GM12865 (cell line): ENCODE measurements at regions not wholly inside any gene's neighbourhood (a gene's known extent, or its start where the extent isn't known, plus 50 kb on each side); places are given as distances from the start of the nearest gene placed in this dataset.

ENCODE experiments used
- DNase-seq: peaks from one replicate; pipeline ENCODE4 v3.0.0; 2010; ENCODE audit warnings: low read depth
- H3K4me3 ChIP-seq: 2 replicates; pipeline ENCODE4 v1.5.1; 2011; ENCODE audit warnings: mild to moderate bottlenecking, low read depth, low read length, control low read depth
- TF ChIP-seq, protein P1 (sequence below): IDR thresholded peaks from 2 replicates; pipeline ENCODE4 v1.5.1; 2011; ENCODE audit warnings: low read length, control low read depth, low read depth, inconsistent platforms; ENCODE audit not compliant: insufficient read depth; ENCODE audit errors: missing control alignments

GRCh38 chr1:186620566-186621350 lies 59.5 kb downstream of the PTGS2 start:
- H3K4me3 ChIP-seq: no peak overlapping the region
- TF ChIP-seq, protein P1, sequence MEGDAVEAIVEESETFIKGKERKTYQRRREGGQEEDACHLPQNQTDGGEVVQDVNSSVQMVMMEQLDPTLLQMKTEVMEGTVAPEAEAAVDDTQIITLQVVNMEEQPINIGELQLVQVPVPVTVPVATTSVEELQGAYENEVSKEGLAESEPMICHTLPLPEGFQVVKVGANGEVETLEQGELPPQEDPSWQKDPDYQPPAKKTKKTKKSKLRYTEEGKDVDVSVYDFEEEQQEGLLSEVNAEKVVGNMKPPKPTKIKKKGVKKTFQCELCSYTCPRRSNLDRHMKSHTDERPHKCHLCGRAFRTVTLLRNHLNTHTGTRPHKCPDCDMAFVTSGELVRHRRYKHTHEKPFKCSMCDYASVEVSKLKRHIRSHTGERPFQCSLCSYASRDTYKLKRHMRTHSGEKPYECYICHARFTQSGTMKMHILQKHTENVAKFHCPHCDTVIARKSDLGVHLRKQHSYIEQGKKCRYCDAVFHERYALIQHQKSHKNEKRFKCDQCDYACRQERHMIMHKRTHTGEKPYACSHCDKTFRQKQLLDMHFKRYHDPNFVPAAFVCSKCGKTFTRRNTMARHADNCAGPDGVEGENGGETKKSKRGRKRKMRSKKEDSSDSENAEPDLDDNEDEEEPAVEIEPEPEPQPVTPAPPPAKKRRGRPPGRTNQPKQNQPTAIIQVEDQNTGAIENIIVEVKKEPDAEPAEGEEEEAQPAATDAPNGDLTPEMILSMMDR: no peak
- peak; percentile 68 for DNase-seq

DNA sequence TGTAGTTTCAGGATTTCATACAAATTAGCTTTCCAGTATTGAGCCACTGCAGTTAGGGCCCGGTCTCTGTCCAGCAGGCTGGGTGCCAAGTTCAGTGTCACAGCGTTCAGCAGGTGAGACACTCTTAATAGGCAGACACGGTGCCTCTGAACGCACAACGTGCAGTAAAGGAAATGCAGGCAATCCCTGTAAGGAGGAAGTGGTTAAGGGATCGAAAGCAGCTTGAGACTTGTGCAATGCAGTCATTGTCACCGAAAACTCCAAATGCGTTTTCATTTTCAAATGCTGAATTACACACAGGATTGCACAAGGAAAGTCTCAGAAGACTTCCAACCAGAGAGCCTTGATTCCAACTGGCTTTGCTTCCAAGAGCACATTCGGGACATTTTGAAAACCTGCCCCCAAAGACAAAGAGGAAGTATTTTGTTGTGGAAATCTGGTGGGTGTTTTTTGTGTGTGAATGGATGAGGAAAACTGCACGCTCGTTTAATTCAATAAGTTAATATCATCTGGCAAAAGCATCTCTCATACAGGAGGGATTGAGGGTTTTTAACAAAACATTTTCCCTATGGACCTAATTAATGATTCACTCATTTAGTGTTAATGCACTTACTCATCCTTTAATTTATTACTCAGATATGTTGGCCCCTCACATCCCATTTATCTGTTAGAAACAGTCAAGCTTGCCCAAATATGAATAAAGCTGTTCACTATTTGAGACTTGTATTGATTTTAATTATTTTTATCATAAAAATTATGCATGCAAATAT lies 61.6 kb downstream of the PTGS2 start:
- TF ChIP-seq, protein P1: no peak
- peak overlapping the region; percentile 41 for H3K4me3 ChIP-seq
- peak; percentile 92 for DNase-seq

- H3K4me3 ChIP-seq: peak overlapping the region; percentile 17; the same call in 1 of the 2 replicates
- DNase-seq: no peak
- TF ChIP-seq, protein P1: no peak
Observed at GRCh38 chr1:186617926-186618325, 62.3 kb downstream of the PTGS2 start.

GRCh38 chr1:186616511-186616910 lies 63.7 kb downstream of the PTGS2 start:
- no peak overlapping the region for H3K4me3 ChIP-seq
- no peak for DNase-seq
- TF ChIP-seq, protein P1: no peak

DNA sequence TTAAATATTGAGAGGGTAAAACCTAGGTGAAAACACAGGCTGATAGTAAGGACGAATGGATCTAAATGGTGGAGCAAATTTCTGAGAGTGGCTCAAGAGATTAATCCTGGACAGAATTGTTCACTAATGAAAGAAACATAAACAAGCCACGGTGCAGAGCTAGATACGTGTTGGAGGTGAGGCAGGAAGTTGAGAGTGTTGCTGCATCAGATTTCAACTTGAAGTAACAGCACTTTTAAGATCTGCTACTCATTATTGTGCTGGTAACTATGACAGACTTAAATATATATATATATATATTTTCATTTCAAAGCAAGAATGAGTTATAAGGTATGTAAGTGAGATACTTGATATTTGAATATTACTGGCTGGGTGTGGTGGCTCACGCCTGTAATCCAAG lies 64.9 kb downstream of the PTGS2 start:
- no peak for DNase-seq
- TF ChIP-seq, protein P1: no peak
- H3K4me3 ChIP-seq: no peak overlapping the region

GRCh38 chr1:186611156-186611555 lies 69.1 kb downstream of the PTGS2 start:
- no peak overlapping the region for H3K4me3 ChIP-seq
- TF ChIP-seq, protein P1: no peak
- DNase-seq: no peak

- no peak overlapping the region for H3K4me3 ChIP-seq
- TF ChIP-seq, protein P1: no peak
- DNase-seq: no peak
Observed at GRCh38 chr1:186609183-186609582, 71.0 kb downstream of the PTGS2 start.
